GM12872 (cell line): ENCODE measurements at regions not wholly inside any gene's neighbourhood (a gene's known extent, or its start where the extent isn't known, plus 50 kb on each side); places are given as distances from the start of the nearest gene placed in this dataset.

Source experiments
- TF ChIP-seq, protein P1 (sequence below): IDR thresholded peaks from 3 replicates; pipeline ENCODE4 v1.5.1; 2011; ENCODE audit warnings: low read depth, mild to moderate bottlenecking, low read length, moderate library complexity; ENCODE audit not compliant: insufficient read depth

DNA sequence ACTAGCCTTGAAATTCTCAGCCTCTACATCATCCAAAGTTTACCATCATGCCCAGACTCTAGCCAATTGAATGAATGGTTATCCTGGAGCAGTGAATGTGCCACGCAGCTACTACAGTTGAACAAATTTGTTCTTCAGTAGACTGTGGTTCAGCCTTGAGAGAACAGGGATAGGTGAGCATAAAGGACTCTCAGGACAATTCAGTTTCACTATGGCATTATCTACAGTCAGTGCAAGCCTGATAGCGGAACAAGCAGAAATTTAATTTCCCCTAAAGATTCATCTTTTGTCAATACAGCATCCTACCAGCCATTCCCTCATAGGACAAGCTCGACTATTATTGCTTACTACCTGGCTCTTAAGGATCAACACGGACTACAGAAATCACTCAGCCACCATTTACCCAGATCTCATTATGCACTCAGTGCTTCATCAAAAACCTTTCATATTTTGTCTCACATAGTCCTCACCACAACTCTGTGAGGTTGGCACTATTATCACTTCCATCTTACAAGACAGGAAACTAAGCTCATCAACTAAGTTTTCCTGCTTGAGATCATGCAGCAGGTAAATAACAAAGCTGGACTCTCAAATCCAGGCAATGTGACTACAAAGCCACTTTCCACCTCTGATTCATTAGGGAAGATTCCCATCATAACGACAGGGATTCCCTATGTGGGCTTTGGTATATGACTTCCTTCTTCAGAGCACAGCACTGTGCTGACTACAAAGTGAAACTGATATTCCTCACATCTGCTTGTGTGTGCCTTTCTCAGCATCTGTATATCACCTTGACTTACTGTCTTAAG is 181.5 kb upstream of the ACVR2A start:
- TF ChIP-seq, protein P1, sequence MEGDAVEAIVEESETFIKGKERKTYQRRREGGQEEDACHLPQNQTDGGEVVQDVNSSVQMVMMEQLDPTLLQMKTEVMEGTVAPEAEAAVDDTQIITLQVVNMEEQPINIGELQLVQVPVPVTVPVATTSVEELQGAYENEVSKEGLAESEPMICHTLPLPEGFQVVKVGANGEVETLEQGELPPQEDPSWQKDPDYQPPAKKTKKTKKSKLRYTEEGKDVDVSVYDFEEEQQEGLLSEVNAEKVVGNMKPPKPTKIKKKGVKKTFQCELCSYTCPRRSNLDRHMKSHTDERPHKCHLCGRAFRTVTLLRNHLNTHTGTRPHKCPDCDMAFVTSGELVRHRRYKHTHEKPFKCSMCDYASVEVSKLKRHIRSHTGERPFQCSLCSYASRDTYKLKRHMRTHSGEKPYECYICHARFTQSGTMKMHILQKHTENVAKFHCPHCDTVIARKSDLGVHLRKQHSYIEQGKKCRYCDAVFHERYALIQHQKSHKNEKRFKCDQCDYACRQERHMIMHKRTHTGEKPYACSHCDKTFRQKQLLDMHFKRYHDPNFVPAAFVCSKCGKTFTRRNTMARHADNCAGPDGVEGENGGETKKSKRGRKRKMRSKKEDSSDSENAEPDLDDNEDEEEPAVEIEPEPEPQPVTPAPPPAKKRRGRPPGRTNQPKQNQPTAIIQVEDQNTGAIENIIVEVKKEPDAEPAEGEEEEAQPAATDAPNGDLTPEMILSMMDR: no peak

DNA sequence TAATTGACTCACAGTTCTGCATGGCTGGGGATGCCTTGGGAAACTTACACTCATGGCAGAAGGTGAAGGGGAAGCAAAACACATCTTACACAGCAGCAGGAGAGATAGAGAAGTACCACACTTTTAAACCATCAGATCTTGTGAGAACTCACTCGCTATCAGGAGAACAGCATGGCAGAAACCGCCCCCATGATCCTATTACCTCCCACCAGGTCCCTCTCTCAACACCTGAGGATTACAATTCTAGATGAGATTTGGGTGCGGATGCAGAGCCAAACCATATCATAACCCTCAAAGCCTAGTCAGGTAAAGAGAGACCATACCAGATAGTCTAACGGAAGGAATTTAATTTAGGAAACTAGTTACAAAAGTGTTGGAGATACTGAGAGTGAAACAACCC is 182.6 kb upstream of the ACVR2A start:
- TF ChIP-seq, protein P1: no peak

DNA sequence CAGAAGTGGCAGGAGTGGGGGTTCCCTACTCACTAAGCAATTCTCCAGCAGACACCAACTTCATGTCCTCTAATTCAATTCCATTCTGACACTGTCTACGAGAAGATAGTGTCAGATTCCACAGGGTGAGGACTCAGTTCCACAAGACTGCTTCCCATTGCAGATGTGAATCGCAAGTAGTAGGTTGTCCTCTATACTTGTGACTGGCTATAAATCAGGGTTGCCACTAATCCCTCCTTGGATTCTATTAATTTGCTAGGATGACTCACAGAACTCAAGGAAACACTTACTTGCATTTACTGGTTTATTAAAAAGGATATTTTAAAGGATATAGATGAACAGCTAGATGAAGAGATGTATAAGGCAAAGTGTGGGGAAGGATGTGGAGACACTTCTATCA is 184.1 kb upstream of the ACVR2A start:
- TF ChIP-seq, protein P1: no peak

DNA sequence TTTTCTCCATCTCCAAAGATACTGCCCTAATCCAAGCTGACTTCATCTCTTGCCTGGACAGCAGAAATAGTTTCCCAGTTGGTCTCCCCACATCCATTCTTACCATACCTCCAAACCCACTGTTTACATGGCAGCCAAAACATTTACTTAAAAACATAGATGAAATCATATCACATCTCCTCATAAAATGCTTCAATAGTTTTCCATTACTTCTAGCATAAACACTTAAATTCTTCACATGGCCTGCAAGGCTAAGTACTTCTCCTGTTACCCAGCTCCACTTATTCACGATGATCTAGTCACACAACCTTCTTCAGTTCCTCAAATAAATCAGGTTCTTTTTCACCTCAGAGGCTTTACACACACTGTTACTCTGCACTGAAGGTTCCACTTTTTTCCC is 185.8 kb upstream of the ACVR2A start:
- TF ChIP-seq, protein P1: no peak

DNA sequence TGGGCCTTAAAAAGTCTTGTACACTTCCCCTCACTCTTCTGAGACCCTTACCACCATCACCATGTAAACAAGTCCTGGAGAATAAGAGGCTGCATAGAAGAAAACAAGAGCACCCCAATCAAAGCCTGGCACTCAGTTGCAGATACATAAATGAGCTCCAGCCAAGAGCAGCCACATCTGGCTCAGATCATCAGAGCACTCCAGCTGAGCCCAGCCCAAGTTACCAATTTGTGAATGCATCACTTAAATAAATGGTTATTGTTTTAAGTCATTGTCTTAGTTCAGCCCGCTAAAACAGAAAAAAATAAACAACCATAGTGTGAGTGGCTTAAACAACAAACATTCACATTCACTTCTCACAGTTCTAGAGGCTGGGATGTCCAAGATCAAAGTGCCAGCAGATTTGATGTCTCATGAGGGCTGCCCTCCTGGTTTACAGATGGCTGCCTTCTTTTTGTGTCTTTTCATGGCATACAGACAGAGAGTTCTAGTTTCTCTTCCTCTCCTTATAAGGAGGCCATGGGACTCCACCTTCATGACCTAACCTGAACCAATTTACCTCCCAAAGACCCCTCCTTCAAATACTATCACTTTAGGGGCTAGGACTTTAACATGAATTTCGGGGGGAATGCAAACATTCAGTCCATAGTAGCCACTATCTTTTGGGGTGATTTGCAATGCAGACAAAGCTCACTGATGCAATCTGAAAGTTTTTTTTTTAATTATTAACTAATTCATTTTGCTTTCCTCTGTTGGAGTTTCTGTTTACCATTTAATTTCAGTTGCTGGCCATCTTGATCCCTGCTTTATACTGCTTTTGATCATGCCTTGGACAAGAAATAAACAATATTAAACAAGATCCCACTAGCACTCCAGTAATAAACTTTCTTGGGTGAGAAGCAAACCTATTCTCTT is 187.5 kb upstream of the ACVR2A start:
- TF ChIP-seq, protein P1: no peak

DNA sequence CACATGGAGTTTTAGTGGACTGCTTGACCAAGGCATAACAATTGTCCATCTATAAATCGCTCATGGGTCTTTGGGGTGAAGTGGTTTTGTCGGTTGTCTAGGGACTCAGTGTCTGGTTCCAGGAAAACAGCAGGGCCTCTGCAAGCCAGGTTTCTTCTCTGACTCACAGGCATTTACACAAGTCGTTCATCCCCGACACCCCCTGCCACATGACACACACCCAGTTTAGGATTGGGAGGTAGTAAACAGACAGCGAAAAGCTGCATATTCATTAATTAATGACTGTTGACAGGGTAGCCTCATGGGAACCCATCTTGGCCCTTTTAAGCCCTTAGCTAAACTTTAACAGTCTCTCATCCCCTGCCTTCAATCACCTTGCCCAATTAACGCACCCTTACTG is 194.8 kb upstream of the ACVR2A start:
- TF ChIP-seq, protein P1: no peak

DNA sequence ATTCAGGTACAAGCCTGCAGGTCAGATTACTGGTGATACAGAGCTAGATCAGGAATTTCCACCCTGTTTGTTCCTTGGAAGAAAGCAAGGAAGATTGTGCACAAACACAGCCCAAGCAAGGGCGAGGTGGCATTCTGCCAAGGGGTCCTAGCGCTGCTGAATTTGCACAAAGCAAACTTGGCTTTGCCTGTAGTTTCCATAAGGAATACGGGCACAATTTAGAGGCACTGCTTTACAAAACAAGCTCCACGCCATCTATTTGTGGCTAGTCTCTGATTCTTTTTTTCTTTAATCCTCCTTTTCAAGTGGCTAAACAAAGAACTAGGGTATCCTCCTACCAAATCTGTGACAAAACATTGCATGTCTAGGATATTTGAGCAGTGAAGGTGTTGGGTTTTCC is 195.5 kb upstream of the ACVR2A start:
- TF ChIP-seq, protein P1: no peak
